LNCaP clone FGC (cell line): ENCODE measurements at regions not wholly inside any gene's neighbourhood (a gene's known extent, or its start where the extent isn't known, plus 50 kb on each side); places are given as distances from the start of the nearest gene placed in this dataset.

Experiments
- DNase-seq: peaks from one replicate; pipeline ENCODE4 v3.0.0-alpha.2; 2011; ENCODE audit warnings: low read depth
- H3K4me3 ChIP-seq: 2 replicates; pipeline ENCODE4 v1.5.1; 2011; ENCODE audit warnings: mild to moderate bottlenecking, low read depth, low read length, control low read depth
- CTCF ChIP-seq: IDR thresholded peaks from 2 replicates; pipeline ENCODE4 v1.5.1; 2012; ENCODE audit warnings: mild to moderate bottlenecking; ENCODE audit not compliant: control insufficient read depth, insufficient read depth; ENCODE audit errors: extremely low read depth

- no peak for TF ChIP-seq CTCF
- no peak overlapping the region for H3K4me3 ChIP-seq
- DNase-seq = no peak
Observed at GRCh38 chr5:174282391-174282790, 236.9 kb downstream of the NSG2 start.

DNA sequence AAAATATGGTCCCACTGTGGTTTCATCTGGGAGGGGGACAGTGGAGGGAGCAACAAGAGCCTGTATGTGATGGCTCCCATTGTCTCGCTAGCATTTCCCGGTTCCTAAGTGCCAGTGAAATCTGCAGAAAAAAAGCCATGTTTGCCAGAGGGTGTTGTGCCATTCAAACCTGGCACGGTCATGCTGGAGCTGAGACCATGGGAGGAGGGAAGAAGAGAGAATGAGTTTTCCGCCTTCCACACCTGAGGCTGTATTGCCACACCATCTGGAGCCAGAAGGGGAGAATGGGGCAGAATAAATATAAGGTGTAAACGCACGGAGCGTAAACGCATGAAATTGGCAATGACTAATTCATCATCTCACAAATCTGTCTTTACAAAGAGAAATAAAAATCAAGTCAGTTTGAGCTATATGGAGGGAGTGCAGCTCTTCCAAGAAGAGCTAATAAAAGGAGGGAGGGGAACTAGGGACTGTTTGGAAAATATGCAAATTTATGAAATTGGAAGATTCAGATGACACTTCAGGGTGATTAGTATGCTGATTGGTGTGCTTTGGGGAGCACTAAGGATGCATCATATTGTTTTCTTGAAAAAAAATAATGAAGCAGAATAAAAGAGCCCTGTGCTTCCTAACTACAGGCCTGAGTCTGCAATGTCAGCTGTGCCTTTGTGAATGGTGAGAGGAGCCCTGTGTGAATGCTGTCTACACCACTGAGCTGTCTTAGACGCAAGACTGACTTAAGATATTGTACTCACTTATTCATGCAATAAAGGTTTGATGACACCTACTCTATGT, 237.9 kb downstream of the NSG2 start:
- no peak overlapping the region for H3K4me3 ChIP-seq
- DNase-seq = no peak
- no peak for TF ChIP-seq CTCF

- H3K4me3 ChIP-seq = no peak overlapping the region
- DNase-seq = no peak
- TF ChIP-seq CTCF = no peak
Observed at GRCh38 chr5:174284873-174285272, 239.4 kb downstream of the NSG2 start.

DNA sequence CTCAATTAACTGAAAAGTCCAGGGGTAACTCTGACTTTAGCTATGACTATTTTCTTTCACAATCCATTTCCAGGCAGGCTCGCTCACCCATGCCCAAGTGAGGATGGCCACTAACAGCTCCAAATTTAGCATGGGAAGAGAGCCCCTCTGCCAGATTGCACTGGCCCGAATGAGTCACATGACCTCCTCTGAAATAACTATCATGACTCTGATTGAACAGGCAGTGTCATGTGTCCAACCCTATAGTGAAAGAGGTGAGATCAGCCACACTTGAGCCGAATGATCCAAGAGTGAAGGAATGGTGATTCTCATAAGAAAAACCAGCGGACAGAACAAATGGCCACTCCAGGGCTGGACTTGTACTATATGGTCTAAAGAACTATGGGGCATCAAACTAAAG, 242.3 kb downstream of the NSG2 start:
- no peak for DNase-seq

DNA sequence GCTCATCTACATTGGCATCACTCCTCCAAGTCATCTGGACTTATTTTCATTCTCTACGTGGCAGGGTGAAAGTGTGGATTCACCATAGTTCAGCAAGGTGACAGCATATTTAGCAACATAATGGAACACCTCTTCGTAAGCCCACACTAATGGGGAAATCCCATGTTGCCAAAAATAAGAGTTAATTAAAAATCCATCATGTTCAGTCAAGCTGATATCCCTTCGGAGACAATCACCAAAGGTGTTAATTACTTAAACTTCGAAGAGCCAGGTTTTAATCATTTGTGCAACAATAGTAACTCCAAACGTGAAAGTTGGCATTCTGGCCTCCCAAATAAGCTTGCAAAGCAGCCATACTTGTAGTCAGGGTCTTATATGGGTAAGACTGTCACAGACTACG, 242.9 kb downstream of the NSG2 start:
- TF ChIP-seq CTCF = no peak
- H3K4me3 ChIP-seq = no peak overlapping the region
- DNase-seq = no peak

More for the DNA sequence above, 242.3 kb downstream of the NSG2 start:
- H3K4me3 ChIP-seq = no peak overlapping the region
- TF ChIP-seq CTCF = no peak

- no peak overlapping the region for H3K4me3 ChIP-seq
- no peak for TF ChIP-seq CTCF
- DNase-seq = no peak
Observed at GRCh38 chr5:174291162-174291561, 245.7 kb downstream of the NSG2 start.

DNA sequence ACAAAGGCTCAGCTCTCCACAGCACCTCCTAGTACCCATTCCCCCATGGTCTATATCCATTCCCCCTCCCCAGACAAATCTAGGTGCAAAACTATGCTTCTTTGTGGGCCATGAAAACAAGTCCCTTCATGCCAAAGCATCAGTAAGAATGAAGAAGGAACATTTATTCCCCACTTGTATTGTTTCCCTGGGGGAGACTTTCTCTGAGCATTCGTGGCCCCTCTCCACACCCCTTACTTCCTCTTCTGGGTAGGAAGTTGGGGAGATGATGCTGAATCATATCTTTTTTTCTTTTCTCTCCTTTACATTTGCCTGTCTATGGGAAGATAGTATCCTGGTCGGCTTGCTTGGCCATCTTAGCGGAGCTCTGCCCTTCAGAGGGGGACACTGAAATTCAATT, 246.8 kb downstream of the NSG2 start:
- no peak overlapping the region for H3K4me3 ChIP-seq
- no peak for TF ChIP-seq CTCF
- DNase-seq = no peak
